Activated naive CD8-positive, alpha-beta T cell treated with anti-CD3 and anti-CD28 coated beads for 36 hours (primary cell): ENCODE measurements at regions not wholly inside any gene's neighbourhood (a gene's known extent, or its start where the extent isn't known, plus 50 kb on each side); places are given as distances from the start of the nearest gene placed in this dataset.

Experiments
- DNase-seq: peaks from one replicate; pipeline ENCODE4 v3.0.0; 2021
- H3K27ac Mint-ChIP-seq: one replicate; pipeline ENCODE4 v1.8.0; 2022; ENCODE audit warnings: mild to moderate bottlenecking, moderate library complexity, mixed read lengths
- H3K27me3 Mint-ChIP-seq: one replicate; pipeline ENCODE4 v1.8.0; 2022; ENCODE audit warnings: mild to moderate bottlenecking, mixed read lengths
- H3K36me3 Mint-ChIP-seq: one replicate; pipeline ENCODE4 v1.8.0; 2021; ENCODE audit warnings: mild to moderate bottlenecking, mixed read lengths
- H3K4me1 Mint-ChIP-seq: one replicate; pipeline ENCODE4 v1.8.0; 2021; ENCODE audit warnings: mixed read lengths
- H3K4me3 Mint-ChIP-seq: one replicate; pipeline ENCODE4 v1.8.0; 2022; ENCODE audit warnings: mild to moderate bottlenecking, moderate library complexity, mixed read lengths
- H3K9me3 Mint-ChIP-seq: one replicate; pipeline ENCODE4 v1.8.0; 2022; ENCODE audit warnings: mixed read lengths

GRCh38 chr6:129967427-129967826 is 51.0 kb upstream of the L3MBTL3 start:
- H3K4me3 Mint-ChIP-seq = no peak overlapping the region
- H3K4me1 Mint-ChIP-seq = no peaks in the 10 kb centered on the region
- peaks cover 8% of the 10 kb centered on the region for H3K27me3 Mint-ChIP-seq
- no peaks in the 10 kb centered on the region for H3K36me3 Mint-ChIP-seq
- DNase-seq = no peak
- H3K9me3 Mint-ChIP-seq = no peaks in the 10 kb centered on the region
- no peak overlapping the region for H3K27ac Mint-ChIP-seq

- Mint-ChIP-seq H3K27me3 (peaks cover 8% of the 10 kb centered on the region), H3K27ac (no peak overlapping the region), H3K4me3 (no peak overlapping the region), H3K36me3 (no peaks in the 10 kb centered on the region), H3K9me3 (no peaks in the 10 kb centered on the region), H3K4me1 (no peaks in the 10 kb centered on the region)
- DNase-seq = no peak
Observed at GRCh38 chr6:129966125-129966524, 52.3 kb upstream of the L3MBTL3 start.

GRCh38 chr6:129965096-129965495 is 53.3 kb upstream of the L3MBTL3 start:
- H3K36me3 Mint-ChIP-seq = no peaks in the 10 kb centered on the region
- H3K27ac Mint-ChIP-seq = no peak overlapping the region
- peaks cover 5% of the 10 kb centered on the region for H3K27me3 Mint-ChIP-seq
- DNase-seq = no peak
- H3K4me1 Mint-ChIP-seq = no peaks in the 10 kb centered on the region
- H3K9me3 Mint-ChIP-seq = no peaks in the 10 kb centered on the region
- H3K4me3 Mint-ChIP-seq = no peak overlapping the region

- DNase-seq = no peak
- H3K27me3 Mint-ChIP-seq = peaks cover 4% of the 10 kb centered on the region
- H3K4me1 Mint-ChIP-seq = no peaks in the 10 kb centered on the region
- no peaks in the 10 kb centered on the region for H3K9me3 Mint-ChIP-seq
- H3K27ac Mint-ChIP-seq = no peak overlapping the region
- no peaks in the 10 kb centered on the region for H3K36me3 Mint-ChIP-seq
- H3K4me3 Mint-ChIP-seq = no peak overlapping the region
Observed at GRCh38 chr6:129959358-129959930, 58.9 kb upstream of the L3MBTL3 start.

GRCh38 chr6:129957941-129958898 is 60.2 kb upstream of the L3MBTL3 start:
- no peaks in the 10 kb centered on the region for H3K36me3 Mint-ChIP-seq
- DNase-seq = no peak
- no peaks in the 10 kb centered on the region for H3K9me3 Mint-ChIP-seq
- H3K27ac Mint-ChIP-seq = no peak overlapping the region
- no peak overlapping the region for H3K4me3 Mint-ChIP-seq
- H3K4me1 Mint-ChIP-seq = no peaks in the 10 kb centered on the region
- no peaks in the 10 kb centered on the region for H3K27me3 Mint-ChIP-seq

- Mint-ChIP-seq H3K4me1 (no peaks in the 10 kb centered on the region), H3K27me3 (no peaks in the 10 kb centered on the region), H3K9me3 (no peaks in the 10 kb centered on the region), H3K36me3 (no peaks in the 10 kb centered on the region), H3K27ac (no peak overlapping the region), H3K4me3 (no peak overlapping the region)
- no peak for DNase-seq
Observed at GRCh38 chr6:129955584-129955983, 62.8 kb upstream of the L3MBTL3 start.

- no peaks in the 10 kb centered on the region for H3K27me3 Mint-ChIP-seq
- DNase-seq = no peak
Observed at GRCh38 chr6:129954749-129955431, 63.5 kb upstream of the L3MBTL3 start.

GRCh38 chr6:129947797-129948196 is 70.6 kb upstream of the L3MBTL3 start:
- H3K9me3 Mint-ChIP-seq = no peaks in the 10 kb centered on the region
- no peak overlapping the region for H3K27ac Mint-ChIP-seq
- no peaks in the 10 kb centered on the region for H3K36me3 Mint-ChIP-seq
- H3K27me3 Mint-ChIP-seq = peaks cover 10% of the 10 kb centered on the region
- no peak overlapping the region for H3K4me3 Mint-ChIP-seq
- DNase-seq = no peak
- H3K4me1 Mint-ChIP-seq = no peaks in the 10 kb centered on the region

More at GRCh38 chr6:129954749-129955431, 63.5 kb upstream of the L3MBTL3 start:
- no peaks in the 10 kb centered on the region for H3K36me3 Mint-ChIP-seq
- H3K4me1 Mint-ChIP-seq = no peaks in the 10 kb centered on the region
- no peaks in the 10 kb centered on the region for H3K9me3 Mint-ChIP-seq
- no peak overlapping the region for H3K27ac Mint-ChIP-seq
- no peak overlapping the region for H3K4me3 Mint-ChIP-seq

- no peak for DNase-seq
- no peaks in the 10 kb centered on the region for H3K36me3 Mint-ChIP-seq
Observed at GRCh38 chr6:129946439-129947140, 71.8 kb upstream of the L3MBTL3 start.

GRCh38 chr6:129943637-129944271 is 74.6 kb upstream of the L3MBTL3 start:
- H3K27ac Mint-ChIP-seq = no peak overlapping the region
- H3K4me1 Mint-ChIP-seq = no peaks in the 10 kb centered on the region
- no peaks in the 10 kb centered on the region for H3K9me3 Mint-ChIP-seq
- peaks cover 17% of the 10 kb centered on the region for H3K27me3 Mint-ChIP-seq
- no peak for DNase-seq
- no peaks in the 10 kb centered on the region for H3K36me3 Mint-ChIP-seq
- no peak overlapping the region for H3K4me3 Mint-ChIP-seq

More at GRCh38 chr6:129946439-129947140, 71.8 kb upstream of the L3MBTL3 start:
- H3K9me3 Mint-ChIP-seq = no peaks in the 10 kb centered on the region
- peaks cover 10% of the 10 kb centered on the region for H3K27me3 Mint-ChIP-seq
- no peak overlapping the region for H3K27ac Mint-ChIP-seq
- no peak overlapping the region for H3K4me3 Mint-ChIP-seq
- no peaks in the 10 kb centered on the region for H3K4me1 Mint-ChIP-seq

GRCh38 chr6:129940454-129941195 is 77.8 kb upstream of the L3MBTL3 start:
- Mint-ChIP-seq H3K9me3 (no peaks in the 10 kb centered on the region), H3K27ac (no peak overlapping the region), H3K4me1 (no peaks in the 10 kb centered on the region), H3K4me3 (no peak overlapping the region), H3K36me3 (no peaks in the 10 kb centered on the region), H3K27me3 (peaks cover 21% of the 10 kb centered on the region)
- no peak for DNase-seq

- no peaks in the 10 kb centered on the region for H3K9me3 Mint-ChIP-seq
- no peaks in the 10 kb centered on the region for H3K36me3 Mint-ChIP-seq
- H3K27ac Mint-ChIP-seq = no peak overlapping the region
- no peak for DNase-seq
- peaks cover 16% of the 10 kb centered on the region for H3K27me3 Mint-ChIP-seq
- H3K4me1 Mint-ChIP-seq = no peaks in the 10 kb centered on the region
- H3K4me3 Mint-ChIP-seq = no peak overlapping the region
Observed at GRCh38 chr6:129938249-129939020, 77.3 kb upstream of the TMEM244 start.

- Mint-ChIP-seq H3K4me1 (no peaks in the 10 kb centered on the region), H3K27ac (no peak overlapping the region), H3K36me3 (no peaks in the 10 kb centered on the region), H3K27me3 (peaks cover 16% of the 10 kb centered on the region), H3K4me3 (no peak overlapping the region), H3K9me3 (no peaks in the 10 kb centered on the region)
- peak; percentile 23 for DNase-seq
Observed at GRCh38 chr6:129936329-129937165, 75.4 kb upstream of the TMEM244 start.
